ENCODE measurements at regions not wholly inside any gene's neighbourhood (a gene's known extent, or its start where the extent isn't known, plus 50 kb on each side); places are given as distances from the start of the nearest gene placed in this dataset.
A peak's percentile ranks its signal among the peaks of the same experiment; 100 is the strongest.
"Not testable (repeated sequence)": the region's sequence is repeated elsewhere in the genome, so short reads cannot be mapped to it uniquely, and the experiment has no call there.

- H3K4me3 ChIP-seq (ENCODE audit: low read length): no peak overlapping the region
- TF ChIP-seq CTCF (IDR thresholded peaks at IDR 0.05; ENCODE audit: insufficient read depth, low read depth, low read length, missing control alignments): no peak
- no peak for DNase-seq (ENCODE audit: low read depth)
These were observed 1886.0 kb upstream of the PCDH7 start for GRCh38 chr4:28834120-28834519.

- TF ChIP-seq CTCF (IDR thresholded peaks at IDR 0.05; ENCODE audit: insufficient read depth, low read depth, low read length, missing control alignments): no peak
- no peak for DNase-seq (ENCODE audit: low read depth)
These were observed 1884.7 kb upstream of the PCDH7 start for GRCh38 chr4:28835501-28835900.

GRCh38 chr4:28842271-28842670, 1877.9 kb upstream of the PCDH7 start:
- DNase-seq (ENCODE audit: low read depth): no peak
- no peak for TF ChIP-seq CTCF (IDR thresholded peaks at IDR 0.05; ENCODE audit: insufficient read depth, low read depth, low read length, missing control alignments)
- H3K4me3 ChIP-seq (ENCODE audit: low read length): no peak overlapping the region

More at GRCh38 chr4:28835501-28835900, 1884.7 kb upstream of the PCDH7 start:
- no peak overlapping the region for H3K4me3 ChIP-seq (ENCODE audit: low read length)

GRCh38 chr4:28845158-28845557, 1875.0 kb upstream of the PCDH7 start:
- no peak overlapping the region for H3K4me3 ChIP-seq (ENCODE audit: low read length)
- TF ChIP-seq CTCF (IDR thresholded peaks at IDR 0.05; ENCODE audit: insufficient read depth, low read depth, low read length, missing control alignments): no peak
- DNase-seq (ENCODE audit: low read depth): no peak

- DNase-seq (ENCODE audit: low read depth): not testable (repeated sequence)
These were observed 1863.1 kb upstream of the PCDH7 start for GRCh38 chr4:28857028-28857427.

GRCh38 chr4:28868841-28869240, 1851.3 kb upstream of the PCDH7 start:
- H3K4me3 ChIP-seq (ENCODE audit: low read length): no peak overlapping the region
- TF ChIP-seq CTCF (IDR thresholded peaks at IDR 0.05; ENCODE audit: insufficient read depth, low read depth, low read length, missing control alignments): no peak
- DNase-seq (ENCODE audit: low read depth): no peak

More at GRCh38 chr4:28857028-28857427, 1863.1 kb upstream of the PCDH7 start:
- not testable (repeated sequence) for H3K4me3 ChIP-seq (ENCODE audit: low read length)

- TF ChIP-seq CTCF (IDR thresholded peaks at IDR 0.05; ENCODE audit: insufficient read depth, low read depth, low read length, missing control alignments): no peak
- no peak overlapping the region for H3K4me3 ChIP-seq (ENCODE audit: low read length)
- peak; percentile 25 for DNase-seq (ENCODE audit: low read depth)
These were observed 1841.0 kb upstream of the PCDH7 start for GRCh38 chr4:28879178-28879577.
